ENCODE measurements at regions not wholly inside any gene's neighbourhood (a gene's known extent, or its start where the extent isn't known, plus 50 kb on each side); places are given as distances from the start of the nearest gene placed in this dataset.

DNA sequence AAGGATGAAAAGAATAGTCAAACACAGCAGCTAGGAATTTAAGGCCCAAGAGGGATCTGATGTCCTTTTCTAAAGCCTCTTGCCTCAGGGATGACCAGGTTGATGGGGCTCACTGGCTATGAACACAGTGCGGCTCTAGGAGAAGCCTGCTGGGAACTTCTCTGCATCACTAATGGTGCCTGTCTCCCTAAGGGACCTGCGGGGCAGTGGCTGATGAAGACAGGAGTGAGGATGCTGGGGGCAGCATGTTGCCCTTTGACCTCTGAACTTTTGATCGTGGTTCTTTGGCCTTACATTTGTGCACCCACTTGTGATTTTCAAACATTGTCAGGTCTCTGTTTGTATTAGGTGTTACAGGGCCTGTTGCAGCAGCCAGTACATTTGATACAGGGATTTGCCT lies 64.9 kb upstream of the KLHL25 start:
- intact Hi-C loops (cut with DNase I), result loop anchor here (10.0 kb wide), 3 partner anchors 375 to 875 kb away; no protein-coding TSS in a partner anchor
- no peaks in the 10 kb centered on the region for H3K9me3 ChIP-seq
- DNase-seq, result no peak
- TF ChIP-seq, protein P1, sequence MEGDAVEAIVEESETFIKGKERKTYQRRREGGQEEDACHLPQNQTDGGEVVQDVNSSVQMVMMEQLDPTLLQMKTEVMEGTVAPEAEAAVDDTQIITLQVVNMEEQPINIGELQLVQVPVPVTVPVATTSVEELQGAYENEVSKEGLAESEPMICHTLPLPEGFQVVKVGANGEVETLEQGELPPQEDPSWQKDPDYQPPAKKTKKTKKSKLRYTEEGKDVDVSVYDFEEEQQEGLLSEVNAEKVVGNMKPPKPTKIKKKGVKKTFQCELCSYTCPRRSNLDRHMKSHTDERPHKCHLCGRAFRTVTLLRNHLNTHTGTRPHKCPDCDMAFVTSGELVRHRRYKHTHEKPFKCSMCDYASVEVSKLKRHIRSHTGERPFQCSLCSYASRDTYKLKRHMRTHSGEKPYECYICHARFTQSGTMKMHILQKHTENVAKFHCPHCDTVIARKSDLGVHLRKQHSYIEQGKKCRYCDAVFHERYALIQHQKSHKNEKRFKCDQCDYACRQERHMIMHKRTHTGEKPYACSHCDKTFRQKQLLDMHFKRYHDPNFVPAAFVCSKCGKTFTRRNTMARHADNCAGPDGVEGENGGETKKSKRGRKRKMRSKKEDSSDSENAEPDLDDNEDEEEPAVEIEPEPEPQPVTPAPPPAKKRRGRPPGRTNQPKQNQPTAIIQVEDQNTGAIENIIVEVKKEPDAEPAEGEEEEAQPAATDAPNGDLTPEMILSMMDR (IDR thresholded peaks at IDR 0.05), result no peak
- H3K9ac ChIP-seq (ENCODE audit: low read depth in 2 of 2, low read length in 2 of 2), result no peak overlapping the region
- no peaks in the 10 kb centered on the region for H3K36me3 ChIP-seq
- H3K27ac ChIP-seq, result no peak overlapping the region
- no peaks in the 10 kb centered on the region for H3K4me1 ChIP-seq
- H3K27me3 ChIP-seq, result no peaks in the 10 kb centered on the region
- no peak overlapping the region for H3K4me3 ChIP-seq

GRCh38 chr15:85860394-85861161 lies 65.9 kb upstream of the KLHL25 start:
- H3K9ac ChIP-seq (ENCODE audit: low read depth in 2 of 2, low read length in 2 of 2), result no peak overlapping the region
- intact Hi-C loops (cut with DNase I), result loop anchor here (10.0 kb wide), 3 partner anchors 374 to 874 kb away; no protein-coding TSS in a partner anchor
- H3K4me3 ChIP-seq, result no peak overlapping the region
- TF ChIP-seq, protein P1 (IDR thresholded peaks at IDR 0.05), result no peak
- no peaks in the 10 kb centered on the region for H3K36me3 ChIP-seq
- no peaks in the 10 kb centered on the region for H3K9me3 ChIP-seq
- no peaks in the 10 kb centered on the region for H3K4me1 ChIP-seq
- no peak for DNase-seq
- H3K27ac ChIP-seq, result no peak overlapping the region
- no peaks in the 10 kb centered on the region for H3K27me3 ChIP-seq

- Histone ChIP-seq H3K9ac (ENCODE audit: low read depth in 2 of 2, low read length in 2 of 2) (no peak overlapping the region), H3K4me3 (no peak overlapping the region), H3K27me3 (no peaks in the 10 kb centered on the region), H3K27ac (no peak overlapping the region), H3K36me3 (no peaks in the 10 kb centered on the region), H3K4me1 (no peaks in the 10 kb centered on the region), H3K9me3 (no peaks in the 10 kb centered on the region)
- intact Hi-C loops (cut with DNase I), result loop anchor here (10.0 kb wide), 3 partner anchors 370 to 870 kb away; no protein-coding TSS in a partner anchor
- TF ChIP-seq, protein P1 (IDR thresholded peaks at IDR 0.05), result peak; percentile 30
- no peak for DNase-seq
Measured at GRCh38 chr15:85865070-85865684, 70.5 kb upstream of the KLHL25 start.

DNA sequence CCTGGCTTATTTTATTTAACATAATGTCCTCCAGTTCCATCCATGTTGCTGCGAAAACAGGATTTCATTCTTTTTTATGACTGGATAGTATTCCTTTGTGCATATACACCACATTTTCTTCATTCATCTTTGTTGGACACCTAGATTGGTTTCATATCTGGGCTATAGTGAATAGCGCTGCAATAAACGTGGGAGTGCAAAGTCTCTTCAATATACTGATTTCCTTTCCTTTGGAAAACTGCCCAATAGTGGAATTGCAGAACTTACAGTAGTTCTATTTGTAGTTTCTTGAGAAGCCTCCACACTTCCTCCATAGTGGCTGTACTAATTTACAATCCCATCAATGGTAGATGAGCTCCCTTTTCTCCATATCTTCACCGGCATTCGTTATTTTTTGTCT lies 72.5 kb upstream of the KLHL25 start:
- TF ChIP-seq, protein P1 (IDR thresholded peaks at IDR 0.05), result no peak
- no peak for DNase-seq
- intact Hi-C loops (cut with DNase I), result loop anchor here (10.0 kb wide), 3 partner anchors 368 to 868 kb away; no protein-coding TSS in a partner anchor
- no peaks in the 10 kb centered on the region for H3K4me1 ChIP-seq
- no peaks in the 10 kb centered on the region for H3K9me3 ChIP-seq
- no peak overlapping the region for H3K9ac ChIP-seq (ENCODE audit: low read depth in 2 of 2, low read length in 2 of 2)
- no peaks in the 10 kb centered on the region for H3K36me3 ChIP-seq
- H3K27me3 ChIP-seq, result no peaks in the 10 kb centered on the region
- H3K27ac ChIP-seq, result no peak overlapping the region
- H3K4me3 ChIP-seq, result no peak overlapping the region

- Histone ChIP-seq H3K4me3 (no peak overlapping the region), H3K9me3 (no peaks in the 10 kb centered on the region), H3K9ac (ENCODE audit: low read depth in 2 of 2, low read length in 2 of 2) (no peak overlapping the region), H3K4me1 (no peaks in the 10 kb centered on the region), H3K27me3 (no peaks in the 10 kb centered on the region), H3K36me3 (no peaks in the 10 kb centered on the region), H3K27ac (no peak overlapping the region)
- DNase-seq, result no peak
- TF ChIP-seq, protein P1 (IDR thresholded peaks at IDR 0.05), result no peak
- intact Hi-C loops (cut with DNase I), result loop anchor here (10.0 kb wide), 3 partner anchors 366 to 866 kb away; no protein-coding TSS in a partner anchor
Measured at GRCh38 chr15:85869124-85869523, 74.4 kb upstream of the KLHL25 start.

All from colonic mucosa (tissue), 4 donors.